Amniotic epithelial cell (primary cell): ENCODE measurements at regions not wholly inside any gene's neighbourhood (a gene's known extent, or its start where the extent isn't known, plus 50 kb on each side); places are given as distances from the start of the nearest gene placed in this dataset.
"Not testable (repeated sequence)": the region's sequence is repeated elsewhere in the genome, so short reads cannot be mapped to it uniquely, and the experiment has no call there.

Experiments used
- DNase-seq: peaks from one replicate; pipeline ENCODE4 v3.0.0-alpha.2; 2010; ENCODE audit warnings: low read depth

GRCh38 chr12:87092421-87092820 is 836.2 kb upstream of the MGAT4C start:
- no peak for DNase-seq

- peak; percentile 52 for DNase-seq
Observed at GRCh38 chr12:87086118-87086891, 830.1 kb upstream of the MGAT4C start.

GRCh38 chr12:87085286-87085685 is 829.1 kb upstream of the MGAT4C start:
- no peak for DNase-seq

GRCh38 chr12:87082756-87083155 is 826.6 kb upstream of the MGAT4C start:
- DNase-seq = peak; percentile 41

- DNase-seq = peak; percentile 19
Observed at GRCh38 chr12:87074781-87075180, 818.6 kb upstream of the MGAT4C start.

- no peak for DNase-seq
Observed at GRCh38 chr12:87066326-87066725, 810.1 kb upstream of the MGAT4C start.

GRCh38 chr12:87059231-87059630 is 803.0 kb upstream of the MGAT4C start:
- no peak for DNase-seq

GRCh38 chr12:87054226-87054625 is 798.0 kb upstream of the MGAT4C start:
- peak; percentile 8 for DNase-seq

GRCh38 chr12:87051621-87052020 is 795.4 kb upstream of the MGAT4C start:
- no peak for DNase-seq

GRCh38 chr12:87047691-87048090 is 791.5 kb upstream of the MGAT4C start:
- DNase-seq = no peak

GRCh38 chr12:87039536-87039935 is 783.3 kb upstream of the MGAT4C start:
- DNase-seq = no peak

GRCh38 chr12:87038098-87038497 is 781.9 kb upstream of the MGAT4C start:
- no peak for DNase-seq

GRCh38 chr12:87025976-87026375 is 769.8 kb upstream of the MGAT4C start:
- peak; percentile 52 for DNase-seq

GRCh38 chr12:87021400-87021799 is 765.2 kb upstream of the MGAT4C start:
- DNase-seq = no peak

GRCh38 chr12:87020071-87020470 is 763.9 kb upstream of the MGAT4C start:
- DNase-seq = peak; percentile 3

GRCh38 chr12:87015352-87015751 is 759.2 kb upstream of the MGAT4C start:
- no peak for DNase-seq

GRCh38 chr12:87008785-87009384 is 752.7 kb upstream of the MGAT4C start:
- no peak for DNase-seq

- no peak for DNase-seq
Observed at GRCh38 chr12:87001102-87001501, 744.9 kb upstream of the MGAT4C start.

- no peak for DNase-seq
Observed at GRCh38 chr12:86985298-86985697, 729.1 kb upstream of the MGAT4C start.

GRCh38 chr12:86970595-86970994 is 714.4 kb upstream of the MGAT4C start:
- not testable (repeated sequence) for DNase-seq

GRCh38 chr12:86959766-86960458 is 703.7 kb upstream of the MGAT4C start:
- DNase-seq = no peak

GRCh38 chr12:86950444-86950843 is 694.3 kb upstream of the MGAT4C start:
- DNase-seq = no peak

- DNase-seq = no peak
Observed at GRCh38 chr12:86950043-86950442, 693.9 kb upstream of the MGAT4C start.
